Caco-2 (cell line): ENCODE measurements at regions not wholly inside any gene's neighbourhood (a gene's known extent, or its start where the extent isn't known, plus 50 kb on each side); places are given as distances from the start of the nearest gene placed in this dataset.

Experiments
- BruUV-seq: library from RNA; stranded (reverse); fragments of 400-500 nt; replicated peaks from 2 replicates; lab custom pipeline; 2021; lab: Mats Ljungman, UMichigan
- CTCF ChIA-PET: fragments of 300-600 bp; sonication (Branson Sonifier 250); formaldehyde crosslinking; loops from one replicate; lab custom pipeline; 2022; ENCODE audit warnings: antibody characterized with exemption; lab: Charles Lee
- POLR2A ChIA-PET: fragments of 300-600 bp; sonication (Branson Sonifier 250); formaldehyde crosslinking; loops from one replicate; lab custom pipeline; 2022; ENCODE audit warnings: antibody characterized with exemption; lab: Charles Lee
- DNase-seq, 2 experiments: peaks; one replicate each; pipeline versions ENCODE4 v3.0.0 to v3.0.0-alpha.2; 2020 to 2022
- H3K27me3 ChIP-seq: replicated peaks from 2 replicates; pipeline ENCODE4 v1.6.0; 2011; ENCODE audit warnings: low read length; ENCODE audit not compliant: control insufficient read depth, insufficient read depth
- H3K36me3 ChIP-seq: 2 replicates; pipeline ENCODE4 v1.5.1; 2011; ENCODE audit warnings: low read length; ENCODE audit not compliant: control insufficient read depth, insufficient read depth
- H3K4me1 ChIP-seq: fragments of 250-450 bp; sonication (Bioruptor Pico); 2 replicates; pipeline ENCODE4 v1.5.1; 2020; ENCODE audit warnings: mild to moderate bottlenecking
- H3K4me3 ChIP-seq: 2 replicates; pipeline ENCODE4 v1.5.1; 2011; ENCODE audit warnings: low read depth, mild to moderate bottlenecking, control low read depth, low read length
- H3K9me3 ChIP-seq: fragments of 250-450 bp; sonication (Bioruptor Pico); 2 replicates; pipeline ENCODE4 v1.5.1; 2020; ENCODE audit warnings: mild to moderate bottlenecking, moderate library complexity
- H3K27ac Mint-ChIP-seq: one replicate; pipeline ENCODE4 v1.8.0; 2022; ENCODE audit warnings: mixed read lengths; ENCODE audit not compliant: unreplicated experiment
- H3K27me3 Mint-ChIP-seq: one replicate; pipeline ENCODE4 v1.8.0; 2022; ENCODE audit warnings: mixed read lengths; ENCODE audit not compliant: insufficient read depth, unreplicated experiment
- H3K36me3 Mint-ChIP-seq: one replicate; pipeline ENCODE4 v1.8.0; 2022; ENCODE audit warnings: mild to moderate bottlenecking, mixed read lengths; ENCODE audit not compliant: insufficient read depth, unreplicated experiment
- H3K4me1 Mint-ChIP-seq: one replicate; pipeline ENCODE4 v1.8.0; 2022; ENCODE audit warnings: low read depth, mixed read lengths; ENCODE audit not compliant: unreplicated experiment
- H3K4me3 Mint-ChIP-seq: one replicate; pipeline ENCODE4 v1.8.0; 2022; ENCODE audit warnings: mild to moderate bottlenecking, moderate library complexity, mixed read lengths; ENCODE audit not compliant: unreplicated experiment
- H3K9me3 Mint-ChIP-seq: one replicate; pipeline ENCODE4 v1.8.0; 2022; ENCODE audit warnings: mixed read lengths; ENCODE audit not compliant: unreplicated experiment
- CTCF ChIP-seq, 2 experiments: fragments of 200-600 bp in 1 of 2; IDR thresholded peaks; 1 replicate in 1 of 2; 2 replicates in 1 of 2; pipeline versions ENCODE4 v1.5.1 to v1.8.0; 2011 to 2022; ENCODE audit warnings: antibody characterized with exemption in 1 of 2, control low read depth in 1 of 2, inconsistent platforms in 1 of 2, low read depth in 1 of 2, low read length in 1 of 2, mild to moderate bottlenecking in 1 of 2, moderate library complexity in 1 of 2; ENCODE audit not compliant: insufficient read depth in 1 of 2, severe bottlenecking in 1 of 2, unreplicated experiment in 1 of 2
- intact Hi-C: fragments of 100-400 bp; cut with micrococcal nuclease; formaldehyde crosslinking; loops from one replicate; pipeline ENCODE4 v1.10.0; 2022; ENCODE audit not compliant: unreplicated experiment

DNA sequence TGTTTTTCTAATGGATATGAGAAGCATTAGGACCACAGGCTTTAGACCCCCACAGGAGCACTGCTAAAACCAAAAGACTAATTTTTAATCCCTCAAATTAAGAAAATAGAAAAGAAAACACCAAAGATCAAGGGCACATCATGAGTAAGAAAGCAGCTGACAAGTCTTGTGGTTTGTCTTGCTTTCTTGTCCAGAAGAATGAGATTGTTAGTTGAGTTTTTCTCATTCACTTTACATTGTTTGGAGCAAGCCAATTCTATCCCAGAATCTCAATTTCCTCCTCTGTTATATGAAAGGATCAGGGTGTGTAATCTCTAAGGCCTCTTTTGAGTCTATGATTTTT lies 899.0 kb downstream of the KCNJ2 start:
- no TSS peak for BruUV-seq
- peaks cover 9% of the 10 kb centered on the region for H3K9me3 Mint-ChIP-seq
- H3K27me3 Mint-ChIP-seq, result peaks cover 2% of the 10 kb centered on the region
- no peak overlapping the region for H3K4me3 Mint-ChIP-seq
- DNase-seq, result no peak
- no peaks in the 10 kb centered on the region for H3K27me3 ChIP-seq
- H3K27ac Mint-ChIP-seq, result no peak overlapping the region
- ChIA-PET CTCF (no interaction called here), POLR2A (no interaction called here)
- intact Hi-C loops, result no loop called here
- H3K36me3 Mint-ChIP-seq, result no peaks in the 10 kb centered on the region
- no peaks in the 10 kb centered on the region for H3K36me3 ChIP-seq
- H3K4me3 ChIP-seq, result no peak overlapping the region
- H3K4me1 ChIP-seq, result no peaks in the 10 kb centered on the region
- TF ChIP-seq CTCF (IDR thresholded peaks at IDR 0.05; ENCODE audit: insufficient read depth in 1 of 2, low read depth in 1 of 2, low read length in 1 of 2, severe bottlenecking in 1 of 2, unreplicated experiment in 1 of 2), result no peak
- H3K4me1 Mint-ChIP-seq, result no peaks in the 10 kb centered on the region
- H3K9me3 ChIP-seq, result no peaks in the 10 kb centered on the region

- Histone ChIP-seq H3K36me3 (no peaks in the 10 kb centered on the region), H3K4me1 (no peaks in the 10 kb centered on the region), H3K9me3 (no peaks in the 10 kb centered on the region), H3K27me3 (no peaks in the 10 kb centered on the region), H3K4me3 (no peak overlapping the region)
- H3K36me3 Mint-ChIP-seq, result no peaks in the 10 kb centered on the region
- H3K9me3 Mint-ChIP-seq, result peaks cover 9% of the 10 kb centered on the region
- TF ChIP-seq CTCF (IDR thresholded peaks at IDR 0.05; ENCODE audit: insufficient read depth in 1 of 2, low read depth in 1 of 2, low read length in 1 of 2, severe bottlenecking in 1 of 2, unreplicated experiment in 1 of 2), result no peak
- no peak overlapping the region for H3K27ac Mint-ChIP-seq
- intact Hi-C loops, result no loop called here
- peaks cover 6% of the 10 kb centered on the region for H3K27me3 Mint-ChIP-seq
- no peaks in the 10 kb centered on the region for H3K4me1 Mint-ChIP-seq
- DNase-seq, result no peak
- CTCF ChIA-PET, result no interaction called here
- POLR2A ChIA-PET, result no interaction called here
- BruUV-seq, result no TSS peak
- no peak overlapping the region for H3K4me3 Mint-ChIP-seq
These were observed 901.7 kb downstream of the KCNJ2 start for GRCh38 chr17:71071041-71071440.

DNA sequence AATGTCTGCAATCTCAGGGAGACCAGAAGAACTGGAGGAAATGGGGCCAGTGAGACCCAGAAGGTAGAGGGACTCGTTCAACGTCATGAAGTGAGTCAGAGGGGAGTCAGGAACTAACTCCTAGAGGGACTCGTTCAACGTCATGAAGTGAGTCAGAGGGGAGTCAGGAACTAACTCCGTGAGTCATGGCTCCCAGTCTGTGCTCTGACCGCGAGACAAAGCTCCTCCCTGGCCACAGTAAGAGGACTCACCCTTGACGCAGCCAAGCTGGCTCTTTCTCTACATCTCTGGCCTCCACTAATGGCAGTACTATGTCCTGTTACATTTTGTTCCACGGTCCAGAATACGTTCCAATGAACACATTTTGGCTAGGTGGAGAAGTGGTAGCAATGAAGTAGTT lies 902.5 kb downstream of the KCNJ2 start:
- H3K9me3 Mint-ChIP-seq, result peaks cover 9% of the 10 kb centered on the region
- ChIA-PET CTCF (no interaction called here), POLR2A (no interaction called here)
- no peak overlapping the region for H3K27ac Mint-ChIP-seq
- BruUV-seq, result no TSS peak
- no peak for DNase-seq
- TF ChIP-seq CTCF (IDR thresholded peaks at IDR 0.05; ENCODE audit: insufficient read depth in 1 of 2, low read depth in 1 of 2, low read length in 1 of 2, severe bottlenecking in 1 of 2, unreplicated experiment in 1 of 2), result no peak
- Histone ChIP-seq H3K27me3 (no peaks in the 10 kb centered on the region), H3K36me3 (no peaks in the 10 kb centered on the region), H3K4me3 (no peak overlapping the region), H3K9me3 (no peaks in the 10 kb centered on the region), H3K4me1 (no peaks in the 10 kb centered on the region)
- intact Hi-C loops, result no loop called here
- H3K36me3 Mint-ChIP-seq, result no peaks in the 10 kb centered on the region
- no peaks in the 10 kb centered on the region for H3K4me1 Mint-ChIP-seq
- H3K4me3 Mint-ChIP-seq, result no peak overlapping the region
- peaks cover 6% of the 10 kb centered on the region for H3K27me3 Mint-ChIP-seq
